ENCODE measurements at regions not wholly inside any gene's neighbourhood (a gene's known extent, or its start where the extent isn't known, plus 50 kb on each side); places are given as distances from the start of the nearest gene placed in this dataset.

- TF ChIP-seq GATA2 (IDR thresholded peaks at IDR 0.05; ENCODE audit: low read depth, low read length) (no peak), GATA3 (IDR thresholded peaks at IDR 0.05; ENCODE audit: low read depth, low read length) (no peak)
These were observed 131.5 kb downstream of the DLEU7 start for GRCh38 chr13:50711996-50712395.

- TF ChIP-seq GATA2 (IDR thresholded peaks at IDR 0.05; ENCODE audit: low read depth, low read length) (no peak), GATA3 (IDR thresholded peaks at IDR 0.05; ENCODE audit: low read depth, low read length) (no peak)
These were observed 131.0 kb downstream of the DLEU7 start for GRCh38 chr13:50712456-50712855.

GRCh38 chr13:50712881-50713280 is 130.6 kb downstream of the DLEU7 start:
- TF ChIP-seq GATA2 (IDR thresholded peaks at IDR 0.05; ENCODE audit: low read depth, low read length): no peak
- TF ChIP-seq GATA3 (IDR thresholded peaks at IDR 0.05; ENCODE audit: low read depth, low read length): no peak

GRCh38 chr13:50713523-50714248 is 129.8 kb downstream of the DLEU7 start:
- TF ChIP-seq GATA3 (IDR thresholded peaks at IDR 0.05; ENCODE audit: low read depth, low read length): no peak
- no peak for TF ChIP-seq GATA2 (IDR thresholded peaks at IDR 0.05; ENCODE audit: low read depth, low read length)

- no peak for TF ChIP-seq GATA3 (IDR thresholded peaks at IDR 0.05; ENCODE audit: low read depth, low read length)
- TF ChIP-seq GATA2 (IDR thresholded peaks at IDR 0.05; ENCODE audit: low read depth, low read length): no peak
These were observed 128.6 kb downstream of the DLEU7 start for GRCh38 chr13:50714891-50715290.

GRCh38 chr13:50715402-50716146 is 127.9 kb downstream of the DLEU7 start:
- TF ChIP-seq GATA2 (IDR thresholded peaks at IDR 0.05; ENCODE audit: low read depth, low read length) (no peak), GATA3 (IDR thresholded peaks at IDR 0.05; ENCODE audit: low read depth, low read length) (no peak)

- TF ChIP-seq GATA2 (IDR thresholded peaks at IDR 0.05; ENCODE audit: low read depth, low read length) (no peak), GATA3 (IDR thresholded peaks at IDR 0.05; ENCODE audit: low read depth, low read length) (no peak)
These were observed 122.4 kb downstream of the DLEU7 start for GRCh38 chr13:50720861-50721671.

- TF ChIP-seq GATA3 (IDR thresholded peaks at IDR 0.05; ENCODE audit: low read depth, low read length) (no peak), GATA2 (IDR thresholded peaks at IDR 0.05; ENCODE audit: low read depth, low read length) (no peak)
These were observed 121.9 kb downstream of the DLEU7 start for GRCh38 chr13:50721672-50721992.

GRCh38 chr13:50722440-50723125 is 120.9 kb downstream of the DLEU7 start:
- no peak for TF ChIP-seq GATA3 (IDR thresholded peaks at IDR 0.05; ENCODE audit: low read depth, low read length)
- TF ChIP-seq GATA2 (IDR thresholded peaks at IDR 0.05; ENCODE audit: low read depth, low read length): no peak

- TF ChIP-seq GATA2 (IDR thresholded peaks at IDR 0.05; ENCODE audit: low read depth, low read length) (no peak), GATA3 (IDR thresholded peaks at IDR 0.05; ENCODE audit: low read depth, low read length) (no peak)
These were observed 119.1 kb downstream of the DLEU7 start for GRCh38 chr13:50724438-50724837.

- TF ChIP-seq GATA3 (IDR thresholded peaks at IDR 0.05; ENCODE audit: low read depth, low read length) (no peak), GATA2 (IDR thresholded peaks at IDR 0.05; ENCODE audit: low read depth, low read length) (no peak)
These were observed 118.6 kb downstream of the DLEU7 start for GRCh38 chr13:50724913-50725312.

- TF ChIP-seq GATA3 (IDR thresholded peaks at IDR 0.05; ENCODE audit: low read depth, low read length) (no peak), GATA2 (IDR thresholded peaks at IDR 0.05; ENCODE audit: low read depth, low read length) (no peak)
These were observed 117.3 kb downstream of the DLEU7 start for GRCh38 chr13:50726164-50726563.

GRCh38 chr13:50729177-50729576 is 114.3 kb downstream of the DLEU7 start:
- TF ChIP-seq GATA3 (IDR thresholded peaks at IDR 0.05; ENCODE audit: low read depth, low read length) (no peak), GATA2 (IDR thresholded peaks at IDR 0.05; ENCODE audit: low read depth, low read length) (no peak)

All from SH-SY5Y (cell line).